D721Med (cell line): ENCODE measurements at regions not wholly inside any gene's neighbourhood (a gene's known extent, or its start where the extent isn't known, plus 50 kb on each side); places are given as distances from the start of the nearest gene placed in this dataset.

ENCODE experiments used
- DNase-seq: peaks from one replicate; pipeline ENCODE4 v3.0.0; 2011; ENCODE audit warnings: low spot score; ENCODE audit not compliant: insufficient read length
- FAIRE-seq: peaks from 2 replicates; lab custom pipeline; 2011; peaks lifted over from hg19 to GRCh38; lab: Jason Lieb, UNC
- TF ChIP-seq, protein P1 (sequence below): IDR thresholded peaks from 2 replicates; pipeline ENCODE4 v1.5.1; 2012; ENCODE audit warnings: mild to moderate bottlenecking, control low read depth; ENCODE audit not compliant: insufficient read depth; ENCODE audit errors: missing control alignments

DNA sequence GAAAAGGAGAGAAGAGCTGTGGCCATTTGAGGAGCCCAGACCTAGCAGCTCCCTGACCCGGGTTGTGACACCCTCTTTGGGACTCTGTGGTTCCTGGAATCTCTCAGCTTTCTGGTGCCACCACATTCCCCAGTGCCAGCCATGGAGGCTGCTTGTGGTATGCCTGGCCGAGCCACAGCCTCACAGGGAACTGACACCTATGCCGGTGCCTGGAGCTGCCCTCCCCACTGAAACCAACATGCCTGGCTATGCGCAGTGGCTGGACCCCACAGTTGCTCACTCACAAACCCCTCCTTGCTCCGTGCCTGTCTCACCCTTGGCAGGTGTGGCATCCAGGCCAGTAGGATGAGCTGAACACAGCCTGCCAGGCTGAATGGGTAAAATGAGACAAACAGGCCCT, 749.4 kb downstream of the ARAP2 start:
- TF ChIP-seq, protein P1, sequence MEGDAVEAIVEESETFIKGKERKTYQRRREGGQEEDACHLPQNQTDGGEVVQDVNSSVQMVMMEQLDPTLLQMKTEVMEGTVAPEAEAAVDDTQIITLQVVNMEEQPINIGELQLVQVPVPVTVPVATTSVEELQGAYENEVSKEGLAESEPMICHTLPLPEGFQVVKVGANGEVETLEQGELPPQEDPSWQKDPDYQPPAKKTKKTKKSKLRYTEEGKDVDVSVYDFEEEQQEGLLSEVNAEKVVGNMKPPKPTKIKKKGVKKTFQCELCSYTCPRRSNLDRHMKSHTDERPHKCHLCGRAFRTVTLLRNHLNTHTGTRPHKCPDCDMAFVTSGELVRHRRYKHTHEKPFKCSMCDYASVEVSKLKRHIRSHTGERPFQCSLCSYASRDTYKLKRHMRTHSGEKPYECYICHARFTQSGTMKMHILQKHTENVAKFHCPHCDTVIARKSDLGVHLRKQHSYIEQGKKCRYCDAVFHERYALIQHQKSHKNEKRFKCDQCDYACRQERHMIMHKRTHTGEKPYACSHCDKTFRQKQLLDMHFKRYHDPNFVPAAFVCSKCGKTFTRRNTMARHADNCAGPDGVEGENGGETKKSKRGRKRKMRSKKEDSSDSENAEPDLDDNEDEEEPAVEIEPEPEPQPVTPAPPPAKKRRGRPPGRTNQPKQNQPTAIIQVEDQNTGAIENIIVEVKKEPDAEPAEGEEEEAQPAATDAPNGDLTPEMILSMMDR, result no peak
- no peak for FAIRE-seq

DNA sequence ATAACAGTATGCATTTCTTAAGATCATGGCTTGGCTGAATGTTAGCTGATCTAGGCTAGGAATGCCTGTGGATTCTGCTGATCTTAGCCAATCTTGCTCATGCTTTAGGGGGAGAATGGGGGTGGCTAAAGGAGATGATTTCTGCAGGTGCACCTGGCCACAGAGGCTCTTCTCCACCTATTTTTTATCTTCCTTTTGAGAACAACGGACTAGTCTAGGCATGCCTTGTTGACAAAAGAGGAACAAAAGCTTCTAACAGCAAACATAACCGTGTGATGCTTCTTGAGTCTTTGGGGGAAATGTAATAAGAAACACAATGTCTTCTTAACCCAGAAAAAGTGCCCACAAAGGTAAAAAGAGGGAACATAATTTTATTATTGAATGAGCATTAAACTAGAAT, 743.5 kb downstream of the ARAP2 start:
- FAIRE-seq (no peak), DNase-seq (no peak)
- TF ChIP-seq, protein P1, result no peak

More for the DNA sequence above, 749.4 kb downstream of the ARAP2 start:
- no peak for DNase-seq

DNA sequence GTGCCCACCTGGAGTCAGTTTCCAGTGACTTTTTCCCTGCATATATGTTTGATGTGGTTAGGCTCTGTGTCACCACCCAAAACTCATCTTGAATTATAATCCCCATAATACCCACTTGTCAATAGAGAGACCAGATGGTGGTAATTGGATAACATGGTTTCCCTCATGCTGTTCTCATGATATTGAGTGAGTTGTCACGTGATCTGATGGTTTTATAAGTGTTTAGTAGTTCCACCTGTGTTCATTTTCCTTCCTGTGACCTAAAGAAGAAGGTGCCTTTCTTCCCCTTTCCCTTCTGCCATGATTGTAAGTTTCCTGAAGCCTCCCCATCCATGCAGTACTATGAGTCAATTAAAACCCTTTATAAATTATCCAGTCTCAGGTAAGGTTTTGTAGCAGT, 740.9 kb downstream of the ARAP2 start:
- TF ChIP-seq, protein P1, result no peak
- DNase-seq, result no peak
- FAIRE-seq, result peak; percentile 91

DNA sequence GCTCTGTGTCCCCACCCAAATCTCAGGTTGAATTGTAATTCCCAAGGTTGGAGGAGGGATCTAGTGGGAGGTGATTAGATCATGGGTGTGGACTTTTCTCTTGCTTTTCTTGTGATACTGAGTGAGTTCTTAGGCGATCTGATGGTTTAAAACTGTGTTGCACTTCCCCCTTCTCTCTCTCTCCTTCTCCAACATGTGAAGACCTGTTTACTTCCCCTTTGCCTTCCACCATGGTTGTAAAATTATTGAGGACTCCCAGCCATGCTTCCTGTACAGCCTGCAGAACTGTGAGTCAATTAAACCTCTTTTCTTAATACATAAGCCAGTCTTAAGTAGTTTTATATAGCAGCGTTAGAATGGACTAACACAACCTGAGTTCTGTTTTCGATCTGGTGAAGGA, 738.2 kb downstream of the ARAP2 start:
- TF ChIP-seq, protein P1, result no peak
- peak; percentile 21 for FAIRE-seq

DNA sequence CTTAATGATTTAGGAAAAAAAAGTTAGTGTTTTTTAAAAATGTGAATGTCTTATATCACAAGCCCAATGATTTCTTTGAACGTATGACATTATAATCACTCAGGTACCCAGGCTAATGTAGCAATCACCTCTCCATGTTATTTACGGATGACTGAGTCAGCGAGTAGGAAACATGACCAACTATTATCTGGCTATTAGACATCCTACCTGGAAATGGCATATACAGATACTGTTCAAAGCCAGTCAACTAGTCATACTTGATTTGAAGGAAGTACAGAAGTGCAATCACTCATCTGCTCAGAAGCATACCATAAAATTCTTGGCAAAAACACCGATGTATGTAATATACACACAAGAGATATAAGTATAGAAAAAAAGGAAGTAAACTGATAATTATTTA, 732.5 kb downstream of the ARAP2 start:
- no peak for DNase-seq
- TF ChIP-seq, protein P1, result no peak
- FAIRE-seq, result no peak

More for the DNA sequence above, 738.2 kb downstream of the ARAP2 start:
- no peak for DNase-seq

DNA sequence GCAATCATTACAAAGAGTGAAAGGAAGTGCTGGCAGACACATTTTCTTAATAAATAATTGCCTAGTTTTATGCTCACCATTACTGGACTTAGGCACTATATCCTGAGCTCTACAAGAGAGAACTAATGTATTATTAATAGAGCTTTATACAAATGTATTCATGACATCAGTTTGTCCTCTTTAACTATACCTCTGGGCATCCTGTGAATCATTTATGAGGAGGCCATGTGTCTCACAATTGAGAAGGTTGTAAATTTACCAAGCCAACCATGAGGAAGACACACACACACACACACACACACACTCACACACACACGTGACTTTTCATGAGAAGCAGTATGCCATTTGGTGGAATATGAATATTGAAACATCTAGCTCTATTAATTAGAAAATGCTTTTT, 728.2 kb downstream of the ARAP2 start:
- no peak for FAIRE-seq
- no peak for DNase-seq
- TF ChIP-seq, protein P1, result no peak

DNA sequence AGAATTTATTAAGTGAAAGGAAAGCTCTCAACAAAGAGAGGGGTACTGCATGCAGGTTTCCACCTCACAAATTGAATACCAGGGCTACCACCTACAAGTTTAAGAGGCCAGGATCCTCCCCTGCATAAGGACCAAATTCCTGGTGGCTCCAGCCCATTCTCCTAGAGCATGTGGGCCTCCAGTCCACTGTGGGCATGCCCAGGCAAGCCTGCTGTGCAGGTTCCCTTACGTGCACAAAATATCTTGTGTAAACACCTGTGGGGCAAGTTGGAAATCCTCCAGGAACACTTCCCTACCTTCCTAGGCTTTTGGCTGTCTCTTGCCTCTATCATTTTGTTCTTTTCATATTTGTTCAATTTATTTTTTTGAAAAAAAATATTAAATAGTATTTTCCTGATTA, 724.3 kb downstream of the ARAP2 start:
- FAIRE-seq (no peak), DNase-seq (no peak)
- TF ChIP-seq, protein P1, result no peak
